ENCODE measurements at regions not wholly inside any gene's neighbourhood (a gene's known extent, or its start where the extent isn't known, plus 50 kb on each side); places are given as distances from the start of the nearest gene placed in this dataset.
"Not testable (repeated sequence)": the region's sequence is repeated elsewhere in the genome, so short reads cannot be mapped to it uniquely, and the experiment has no call there.

DNA sequence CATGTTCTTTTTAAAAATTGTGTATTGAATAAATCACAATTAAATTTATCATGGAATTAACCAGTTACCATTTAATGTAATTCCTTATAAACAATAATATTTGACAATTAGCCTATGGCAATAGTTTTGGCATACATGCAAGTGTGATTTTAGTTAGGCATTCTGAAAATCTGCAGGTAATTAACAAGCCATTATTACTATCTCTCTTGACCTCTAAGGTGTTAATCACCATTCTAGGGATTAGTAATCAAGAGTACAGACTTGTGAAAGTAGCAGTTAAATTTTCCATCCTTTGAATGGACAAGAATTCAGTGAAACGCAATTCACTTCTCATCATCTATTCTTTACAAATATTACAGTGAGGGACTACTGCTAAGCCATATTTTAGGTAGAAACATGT is 127.7 kb upstream of the CHST9 start:
- Mint-ChIP-seq H3K36me3 (ENCODE audit: unreplicated experiment) (no peaks in the 10 kb centered on the region), H3K4me3 (ENCODE audit: unreplicated experiment) (no peak overlapping the region), H3K4me1 (ENCODE audit: low read depth, unreplicated experiment) (no peaks in the 10 kb centered on the region), H3K27ac (ENCODE audit: unreplicated experiment) (no peak overlapping the region), H3K27me3 (ENCODE audit: unreplicated experiment) (no peaks in the 10 kb centered on the region), H3K9me3 (ENCODE audit: unreplicated experiment) (peaks cover 2% of the 10 kb centered on the region)
- TF ChIP-seq, protein P1, sequence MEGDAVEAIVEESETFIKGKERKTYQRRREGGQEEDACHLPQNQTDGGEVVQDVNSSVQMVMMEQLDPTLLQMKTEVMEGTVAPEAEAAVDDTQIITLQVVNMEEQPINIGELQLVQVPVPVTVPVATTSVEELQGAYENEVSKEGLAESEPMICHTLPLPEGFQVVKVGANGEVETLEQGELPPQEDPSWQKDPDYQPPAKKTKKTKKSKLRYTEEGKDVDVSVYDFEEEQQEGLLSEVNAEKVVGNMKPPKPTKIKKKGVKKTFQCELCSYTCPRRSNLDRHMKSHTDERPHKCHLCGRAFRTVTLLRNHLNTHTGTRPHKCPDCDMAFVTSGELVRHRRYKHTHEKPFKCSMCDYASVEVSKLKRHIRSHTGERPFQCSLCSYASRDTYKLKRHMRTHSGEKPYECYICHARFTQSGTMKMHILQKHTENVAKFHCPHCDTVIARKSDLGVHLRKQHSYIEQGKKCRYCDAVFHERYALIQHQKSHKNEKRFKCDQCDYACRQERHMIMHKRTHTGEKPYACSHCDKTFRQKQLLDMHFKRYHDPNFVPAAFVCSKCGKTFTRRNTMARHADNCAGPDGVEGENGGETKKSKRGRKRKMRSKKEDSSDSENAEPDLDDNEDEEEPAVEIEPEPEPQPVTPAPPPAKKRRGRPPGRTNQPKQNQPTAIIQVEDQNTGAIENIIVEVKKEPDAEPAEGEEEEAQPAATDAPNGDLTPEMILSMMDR (IDR thresholded peaks at IDR 0.05; ENCODE audit: partially characterized antibody, unreplicated experiment) = no peak
- DNase-seq = no peak

DNA sequence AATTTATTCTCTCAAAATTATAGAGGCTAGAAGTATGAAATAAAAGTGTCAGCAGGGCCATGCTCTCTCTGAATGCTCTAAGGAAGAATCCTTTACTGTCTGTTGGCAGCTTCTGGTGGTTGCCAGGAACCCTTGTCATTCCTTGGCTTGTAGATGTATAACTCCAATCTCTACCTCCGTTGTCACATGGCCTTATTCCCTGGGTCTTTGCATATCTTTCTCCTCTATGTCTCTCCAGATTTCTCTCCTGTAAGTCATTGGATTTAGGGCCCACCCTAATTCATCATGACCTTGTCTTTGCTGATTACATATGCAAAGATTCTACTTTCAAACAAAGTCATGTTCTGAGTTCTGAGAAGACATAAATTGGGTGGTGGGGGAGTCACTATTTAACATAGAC is 127.0 kb upstream of the CHST9 start:
- H3K27me3 Mint-ChIP-seq (ENCODE audit: unreplicated experiment) = no peaks in the 10 kb centered on the region
- TF ChIP-seq, protein P1 (IDR thresholded peaks at IDR 0.05; ENCODE audit: partially characterized antibody, unreplicated experiment) = no peak
- H3K9me3 Mint-ChIP-seq (ENCODE audit: unreplicated experiment) = no peaks in the 10 kb centered on the region
- no peak for DNase-seq
- H3K36me3 Mint-ChIP-seq (ENCODE audit: unreplicated experiment) = no peaks in the 10 kb centered on the region
- H3K4me1 Mint-ChIP-seq (ENCODE audit: low read depth, unreplicated experiment) = no peaks in the 10 kb centered on the region
- H3K4me3 Mint-ChIP-seq (ENCODE audit: unreplicated experiment) = no peak overlapping the region
- no peak overlapping the region for H3K27ac Mint-ChIP-seq (ENCODE audit: unreplicated experiment)

DNA sequence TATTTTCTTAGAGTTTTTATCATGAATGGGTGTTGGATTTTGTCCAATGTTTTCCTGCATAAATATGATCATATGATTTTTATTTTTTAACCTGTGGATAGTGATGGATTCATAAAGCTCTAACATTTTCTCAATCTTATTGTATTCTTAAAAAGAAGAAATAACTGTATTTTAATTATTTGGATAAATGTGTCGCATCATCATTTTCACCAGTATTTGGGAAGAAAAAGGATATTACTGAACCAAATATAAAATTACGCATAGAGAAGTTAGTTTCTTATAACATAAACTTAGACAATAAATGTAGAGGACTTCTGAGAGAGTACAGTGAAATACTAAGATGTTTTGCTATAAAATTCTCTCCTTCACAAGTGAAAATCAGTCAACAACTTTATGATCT is 126.0 kb upstream of the CHST9 start:
- Mint-ChIP-seq H3K36me3 (ENCODE audit: unreplicated experiment) (no peaks in the 10 kb centered on the region), H3K9me3 (ENCODE audit: unreplicated experiment) (no peaks in the 10 kb centered on the region), H3K27me3 (ENCODE audit: unreplicated experiment) (no peaks in the 10 kb centered on the region), H3K4me1 (ENCODE audit: low read depth, unreplicated experiment) (no peaks in the 10 kb centered on the region), H3K27ac (ENCODE audit: unreplicated experiment) (no peak overlapping the region), H3K4me3 (ENCODE audit: unreplicated experiment) (no peak overlapping the region)
- DNase-seq = no peak
- TF ChIP-seq, protein P1 (IDR thresholded peaks at IDR 0.05; ENCODE audit: partially characterized antibody, unreplicated experiment) = no peak

DNA sequence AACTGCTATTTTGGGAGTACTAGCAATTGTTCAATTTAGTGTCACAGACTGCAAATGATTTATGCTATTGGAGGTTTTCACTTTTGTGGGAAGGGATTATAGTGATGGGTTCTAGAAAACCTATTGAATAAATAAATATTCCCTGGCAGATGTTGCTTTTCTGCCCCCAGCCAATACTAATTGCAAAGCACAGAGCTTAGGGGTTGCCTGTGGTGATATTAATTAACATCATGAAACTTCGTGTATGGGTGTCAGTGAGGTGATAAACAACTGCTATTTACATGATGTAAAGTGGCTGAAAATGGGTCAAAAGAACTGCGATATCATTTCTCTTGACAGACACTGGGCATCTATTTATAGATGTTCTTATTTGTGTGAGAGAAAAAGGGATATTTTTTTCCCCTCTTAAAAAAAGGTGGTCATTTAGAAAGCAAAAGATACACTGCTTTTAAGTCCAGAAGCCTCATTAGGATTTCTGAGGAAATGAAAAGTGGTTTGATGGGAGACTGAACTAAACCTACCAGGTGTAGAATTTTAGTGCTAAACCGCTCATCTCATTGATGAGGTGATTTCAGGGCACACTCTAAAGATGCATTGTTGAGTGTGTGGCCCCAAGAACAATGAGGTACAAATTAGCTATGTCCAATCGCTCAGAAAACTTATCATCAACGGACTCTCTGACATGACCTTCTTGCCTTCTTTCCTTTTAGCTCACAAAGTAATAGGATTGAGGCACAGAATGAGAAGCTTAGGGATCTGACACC is 116.7 kb upstream of the CHST9 start:
- H3K4me1 Mint-ChIP-seq (ENCODE audit: low read depth, unreplicated experiment) = no peaks in the 10 kb centered on the region
- no peaks in the 10 kb centered on the region for H3K9me3 Mint-ChIP-seq (ENCODE audit: unreplicated experiment)
- H3K27me3 Mint-ChIP-seq (ENCODE audit: unreplicated experiment) = no peaks in the 10 kb centered on the region
- TF ChIP-seq, protein P1 (IDR thresholded peaks at IDR 0.05; ENCODE audit: partially characterized antibody, unreplicated experiment) = no peak
- H3K4me3 Mint-ChIP-seq (ENCODE audit: unreplicated experiment) = no peak overlapping the region
- H3K36me3 Mint-ChIP-seq (ENCODE audit: unreplicated experiment) = no peaks in the 10 kb centered on the region
- no peak overlapping the region for H3K27ac Mint-ChIP-seq (ENCODE audit: unreplicated experiment)
- no peak for DNase-seq

DNA sequence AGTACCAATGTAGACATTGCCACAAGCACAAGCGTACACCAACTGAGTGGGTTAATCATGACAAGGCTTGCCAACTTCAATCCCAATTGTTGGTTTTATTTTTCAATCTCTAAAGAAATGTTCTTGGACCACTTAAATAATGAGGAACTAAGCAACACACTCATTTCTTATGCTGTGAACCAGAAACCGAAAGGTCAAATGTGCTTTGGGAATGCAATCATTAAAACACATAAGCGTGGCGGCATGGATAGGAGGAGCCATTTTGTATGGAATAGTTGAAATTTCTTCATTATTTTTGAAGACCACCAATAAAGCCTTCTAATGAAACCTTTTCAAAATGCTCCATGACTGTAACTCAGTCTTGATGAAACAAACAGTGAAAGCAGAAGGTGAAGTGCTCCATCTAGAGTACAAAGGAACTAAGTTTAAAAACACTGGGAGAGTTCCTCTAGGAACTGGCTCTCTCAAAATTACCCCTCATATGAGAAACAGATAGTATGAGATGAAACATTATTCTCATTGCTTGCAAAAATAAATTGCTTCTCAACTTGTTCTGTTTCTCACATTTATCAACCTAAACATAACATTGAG is 113.2 kb upstream of the CHST9 start:
- no peak for DNase-seq
- Mint-ChIP-seq H3K4me3 (ENCODE audit: unreplicated experiment) (no peak overlapping the region), H3K4me1 (ENCODE audit: low read depth, unreplicated experiment) (no peaks in the 10 kb centered on the region), H3K27ac (ENCODE audit: unreplicated experiment) (no peak overlapping the region), H3K9me3 (ENCODE audit: unreplicated experiment) (no peaks in the 10 kb centered on the region), H3K36me3 (ENCODE audit: unreplicated experiment) (no peaks in the 10 kb centered on the region), H3K27me3 (ENCODE audit: unreplicated experiment) (no peaks in the 10 kb centered on the region)
- TF ChIP-seq, protein P1 (IDR thresholded peaks at IDR 0.05; ENCODE audit: partially characterized antibody, unreplicated experiment) = no peak

DNA sequence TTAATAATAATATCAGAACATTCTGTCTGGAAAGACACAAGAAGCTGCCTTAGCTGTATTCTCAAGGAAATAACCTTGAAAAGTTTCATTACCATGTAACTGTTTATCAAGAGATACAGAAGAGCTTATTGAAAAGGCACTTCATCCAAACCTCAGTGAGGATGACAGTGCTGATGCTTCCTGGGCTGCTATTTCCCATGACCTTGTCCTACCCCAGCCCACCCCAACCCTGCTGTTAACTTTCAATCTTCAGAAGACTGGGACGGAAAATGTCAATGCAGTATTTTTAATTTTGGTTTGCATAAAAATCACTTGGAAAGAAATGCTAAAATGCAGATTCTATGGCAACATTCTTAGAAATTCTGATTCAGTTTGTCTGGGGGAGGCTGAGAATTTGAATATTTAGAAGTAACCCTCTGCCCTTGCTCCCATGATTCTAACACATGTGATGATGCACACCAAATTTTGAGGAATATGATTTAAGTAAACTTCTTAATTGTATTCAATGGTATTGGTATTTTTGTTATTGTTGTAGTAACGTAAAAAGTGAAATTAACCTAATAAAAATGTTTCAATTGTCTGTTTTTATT is 101.0 kb upstream of the CHST9 start:
- not testable (repeated sequence) for H3K9me3 Mint-ChIP-seq (ENCODE audit: unreplicated experiment); H3K27ac Mint-ChIP-seq (ENCODE audit: unreplicated experiment); H3K4me1 Mint-ChIP-seq (ENCODE audit: low read depth, unreplicated experiment); DNase-seq; H3K4me3 Mint-ChIP-seq (ENCODE audit: unreplicated experiment); H3K36me3 Mint-ChIP-seq (ENCODE audit: unreplicated experiment); H3K27me3 Mint-ChIP-seq (ENCODE audit: unreplicated experiment)

All from glutamatergic neuron (in vitro differentiated cells).